Retina (tissue), 1 donor: ENCODE measurements at regions not wholly inside any gene's neighbourhood (a gene's known extent, or its start where the extent isn't known, plus 50 kb on each side); places are given as distances from the start of the nearest gene placed in this dataset.

Source experiments
- DNase-seq: peaks from one replicate; pipeline ENCODE4 v3.0.0-alpha.2; 2016

- no peak for DNase-seq
Measured at GRCh38 chr18:43482600-43482999, 205.3 kb upstream of the SYT4 start.

- no peak for DNase-seq
Measured at GRCh38 chr18:43484710-43485109, 207.4 kb upstream of the SYT4 start.

GRCh38 chr18:43485545-43485963 lies 208.3 kb upstream of the SYT4 start:
- DNase-seq, result no peak

- peak; percentile 35 for DNase-seq
Measured at GRCh38 chr18:43486462-43486861, 209.2 kb upstream of the SYT4 start.

GRCh38 chr18:43501099-43501498 lies 223.8 kb upstream of the SYT4 start:
- peak; percentile 4 for DNase-seq

GRCh38 chr18:43506935-43507334 lies 229.6 kb upstream of the SYT4 start:
- no peak for DNase-seq

GRCh38 chr18:43507842-43508481 lies 230.7 kb upstream of the SYT4 start:
- DNase-seq, result no peak

GRCh38 chr18:43514747-43515146 lies 237.5 kb upstream of the SYT4 start:
- DNase-seq, result no peak

- DNase-seq, result no peak
Measured at GRCh38 chr18:43515481-43515880, 238.2 kb upstream of the SYT4 start.

- DNase-seq, result no peak
Measured at GRCh38 chr18:43524260-43524659, 247.0 kb upstream of the SYT4 start.

GRCh38 chr18:43525169-43525568 lies 247.9 kb upstream of the SYT4 start:
- DNase-seq, result no peak

- DNase-seq, result no peak
Measured at GRCh38 chr18:43526426-43527145, 249.3 kb upstream of the SYT4 start.

GRCh38 chr18:43531438-43531837 lies 254.1 kb upstream of the SYT4 start:
- DNase-seq, result no peak

GRCh38 chr18:43533371-43533770 lies 256.1 kb upstream of the SYT4 start:
- no peak for DNase-seq

- no peak for DNase-seq
Measured at GRCh38 chr18:43534511-43534910, 257.2 kb upstream of the SYT4 start.

GRCh38 chr18:43539862-43540261 lies 262.6 kb upstream of the SYT4 start:
- no peak for DNase-seq

GRCh38 chr18:43542016-43542415 lies 264.7 kb upstream of the SYT4 start:
- DNase-seq, result no peak

GRCh38 chr18:43543236-43543635 lies 265.9 kb upstream of the SYT4 start:
- no peak for DNase-seq

- no peak for DNase-seq
Measured at GRCh38 chr18:43547456-43547855, 270.2 kb upstream of the SYT4 start.

- no peak for DNase-seq
Measured at GRCh38 chr18:43559507-43559906, 282.2 kb upstream of the SYT4 start.

GRCh38 chr18:43563780-43564179 lies 286.5 kb upstream of the SYT4 start:
- DNase-seq, result peak; percentile 62

- no peak for DNase-seq
Measured at GRCh38 chr18:43570593-43570992, 293.3 kb upstream of the SYT4 start.

- DNase-seq, result peak; percentile 38
Measured at GRCh38 chr18:43571078-43571689, 293.9 kb upstream of the SYT4 start.

GRCh38 chr18:43572163-43572562 lies 294.9 kb upstream of the SYT4 start:
- no peak for DNase-seq
